Astrocyte (in vitro differentiated cells and primary cell): ENCODE measurements at regions not wholly inside any gene's neighbourhood (a gene's known extent, or its start where the extent isn't known, plus 50 kb on each side); places are given as distances from the start of the nearest gene placed in this dataset.

Source experiments
- EZH2 ChIP-seq: IDR thresholded peaks from 2 replicates; pipeline ENCODE4 v1.6.1; 2012; ENCODE audit warnings: mild to moderate bottlenecking, low read length, inconsistent platforms; ENCODE audit not compliant: insufficient read depth
- TF ChIP-seq, protein P1 (sequence below): IDR thresholded peaks from 2 replicates; pipeline ENCODE4 v1.5.1; 2011; ENCODE audit warnings: low read depth, mild to moderate bottlenecking, inconsistent platforms, low read length, moderate library complexity; ENCODE audit not compliant: insufficient read depth

DNA sequence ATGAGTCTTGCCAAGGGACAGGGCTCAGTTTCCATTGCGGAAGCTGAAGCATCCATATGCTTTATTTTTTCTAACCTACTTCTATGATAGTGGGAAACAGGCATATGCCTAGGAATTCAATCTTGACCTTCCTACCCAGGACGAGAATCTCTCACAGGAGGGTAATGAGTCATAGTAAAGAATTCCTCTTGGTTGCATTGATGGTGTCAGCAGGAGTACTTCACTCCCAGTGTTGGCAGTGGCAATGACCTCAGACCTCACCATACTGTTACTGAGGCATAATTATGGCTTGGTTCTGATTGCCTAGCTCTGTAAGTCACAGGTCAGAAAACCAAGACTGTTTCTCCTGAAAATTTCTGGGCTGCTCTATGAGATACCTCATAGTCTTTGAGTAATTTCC, 552.9 kb downstream of the ARL4A start:
- TF ChIP-seq, protein P1, sequence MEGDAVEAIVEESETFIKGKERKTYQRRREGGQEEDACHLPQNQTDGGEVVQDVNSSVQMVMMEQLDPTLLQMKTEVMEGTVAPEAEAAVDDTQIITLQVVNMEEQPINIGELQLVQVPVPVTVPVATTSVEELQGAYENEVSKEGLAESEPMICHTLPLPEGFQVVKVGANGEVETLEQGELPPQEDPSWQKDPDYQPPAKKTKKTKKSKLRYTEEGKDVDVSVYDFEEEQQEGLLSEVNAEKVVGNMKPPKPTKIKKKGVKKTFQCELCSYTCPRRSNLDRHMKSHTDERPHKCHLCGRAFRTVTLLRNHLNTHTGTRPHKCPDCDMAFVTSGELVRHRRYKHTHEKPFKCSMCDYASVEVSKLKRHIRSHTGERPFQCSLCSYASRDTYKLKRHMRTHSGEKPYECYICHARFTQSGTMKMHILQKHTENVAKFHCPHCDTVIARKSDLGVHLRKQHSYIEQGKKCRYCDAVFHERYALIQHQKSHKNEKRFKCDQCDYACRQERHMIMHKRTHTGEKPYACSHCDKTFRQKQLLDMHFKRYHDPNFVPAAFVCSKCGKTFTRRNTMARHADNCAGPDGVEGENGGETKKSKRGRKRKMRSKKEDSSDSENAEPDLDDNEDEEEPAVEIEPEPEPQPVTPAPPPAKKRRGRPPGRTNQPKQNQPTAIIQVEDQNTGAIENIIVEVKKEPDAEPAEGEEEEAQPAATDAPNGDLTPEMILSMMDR = no peak
- TF ChIP-seq EZH2 = no peak
